Astrocyte (in vitro differentiated cells and primary cell): ENCODE measurements at regions not wholly inside any gene's neighbourhood (a gene's known extent, or its start where the extent isn't known, plus 50 kb on each side); places are given as distances from the start of the nearest gene placed in this dataset.

Experiments used
- CTCF ChIP-seq: IDR thresholded peaks from 2 replicates; pipeline ENCODE4 v1.5.1; 2011; ENCODE audit warnings: low read depth, mild to moderate bottlenecking, inconsistent platforms, low read length, moderate library complexity; ENCODE audit not compliant: insufficient read depth
- EZH2 ChIP-seq: IDR thresholded peaks from 2 replicates; pipeline ENCODE4 v1.6.1; 2012; ENCODE audit warnings: mild to moderate bottlenecking, low read length, inconsistent platforms; ENCODE audit not compliant: insufficient read depth

- TF ChIP-seq CTCF (no peak), EZH2 (no peak)
Measured at GRCh38 chr3:153097213-153097612, 64.8 kb upstream of the RAP2B start.
